Eye (tissue), 1 donor: ENCODE measurements at regions not wholly inside any gene's neighbourhood (a gene's known extent, or its start where the extent isn't known, plus 50 kb on each side); places are given as distances from the start of the nearest gene placed in this dataset.
"Not testable (repeated sequence)": the region's sequence is repeated elsewhere in the genome, so short reads cannot be mapped to it uniquely, and the experiment has no call there.

Experiments used
- DNase-seq: peaks from one replicate; pipeline ENCODE4 v3.0.0-alpha.2; 2015

DNA sequence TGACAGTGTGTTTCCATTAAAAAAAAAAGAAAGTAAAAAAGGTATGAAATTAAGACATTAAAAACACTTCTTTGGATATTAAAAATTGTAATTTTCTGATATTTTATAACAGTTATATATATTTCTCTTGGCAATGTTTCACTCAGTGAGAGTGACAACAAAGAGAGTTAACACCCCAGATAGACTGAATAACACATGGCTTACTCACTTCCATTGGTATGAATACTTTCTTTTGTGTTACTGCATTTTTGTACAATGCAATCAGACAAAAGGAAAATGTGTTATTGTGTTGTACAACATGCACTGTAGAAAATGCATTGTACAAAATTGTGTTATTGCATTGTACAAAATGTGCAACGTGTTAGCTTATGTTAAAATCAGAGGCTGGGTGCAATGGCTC, 676.6 kb upstream of the AMELY start:
- not testable (repeated sequence) for DNase-seq

DNA sequence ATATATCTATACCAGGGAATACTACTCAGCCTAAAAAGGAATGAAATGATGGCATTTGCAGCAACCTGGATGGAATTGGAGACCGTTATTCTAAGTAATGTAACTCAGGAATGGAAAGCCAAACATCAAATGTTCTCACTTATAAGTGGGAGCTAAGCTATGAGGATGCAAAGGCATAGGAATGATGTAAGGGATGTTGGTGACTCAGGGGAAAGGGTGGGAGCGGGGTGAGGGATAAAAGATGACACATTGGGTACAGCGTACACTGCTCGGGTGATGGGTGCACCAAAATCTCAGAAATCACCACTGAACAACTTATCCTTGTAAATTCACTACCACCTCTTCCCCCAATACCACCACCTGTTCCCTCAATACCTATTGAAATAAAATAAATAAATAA, 651.0 kb upstream of the AMELY start:
- no peak for DNase-seq

DNA sequence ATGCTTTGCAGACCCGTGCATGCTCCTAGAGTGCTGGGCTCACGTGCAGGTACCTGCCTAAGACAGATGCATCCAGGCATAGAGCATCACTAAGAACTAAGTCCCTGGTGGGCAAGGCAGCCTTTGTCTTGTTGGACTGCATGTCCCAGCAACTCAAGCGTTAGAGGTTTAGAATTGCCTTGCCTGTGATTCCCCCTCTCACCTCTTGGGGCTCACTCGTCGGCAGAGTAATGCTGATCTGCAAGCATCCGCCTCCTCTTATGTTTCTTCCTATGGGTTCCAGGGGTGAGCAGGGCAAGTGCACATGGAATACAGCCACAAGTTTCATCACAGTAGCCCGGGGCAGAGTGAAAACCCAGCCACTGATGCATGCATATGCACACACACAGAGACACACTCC, 646.1 kb upstream of the AMELY start:
- DNase-seq = peak; percentile 1

- peak; percentile 2 for DNase-seq
Observed at GRCh38 chrY:7555006-7555405, 643.5 kb upstream of the AMELY start.

DNA sequence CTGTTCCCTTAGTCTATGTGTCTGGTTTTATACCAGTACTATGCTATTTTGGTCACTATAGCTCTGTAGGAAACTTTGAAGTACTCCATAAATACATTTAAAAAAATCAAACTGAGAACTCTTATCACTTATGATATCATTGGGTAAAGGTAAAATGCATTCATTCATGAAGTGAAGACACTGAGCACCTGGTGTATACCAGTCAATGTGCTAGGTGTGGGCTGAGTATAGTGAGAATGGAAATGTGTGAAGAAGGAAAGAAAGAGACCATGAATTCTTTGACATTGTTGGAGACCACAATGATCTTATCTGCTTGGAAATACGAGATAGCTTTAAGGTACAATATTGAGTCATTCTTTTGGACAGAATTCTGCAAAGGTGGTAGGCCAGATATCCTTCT, 633.5 kb upstream of the AMELY start:
- no peak for DNase-seq

DNA sequence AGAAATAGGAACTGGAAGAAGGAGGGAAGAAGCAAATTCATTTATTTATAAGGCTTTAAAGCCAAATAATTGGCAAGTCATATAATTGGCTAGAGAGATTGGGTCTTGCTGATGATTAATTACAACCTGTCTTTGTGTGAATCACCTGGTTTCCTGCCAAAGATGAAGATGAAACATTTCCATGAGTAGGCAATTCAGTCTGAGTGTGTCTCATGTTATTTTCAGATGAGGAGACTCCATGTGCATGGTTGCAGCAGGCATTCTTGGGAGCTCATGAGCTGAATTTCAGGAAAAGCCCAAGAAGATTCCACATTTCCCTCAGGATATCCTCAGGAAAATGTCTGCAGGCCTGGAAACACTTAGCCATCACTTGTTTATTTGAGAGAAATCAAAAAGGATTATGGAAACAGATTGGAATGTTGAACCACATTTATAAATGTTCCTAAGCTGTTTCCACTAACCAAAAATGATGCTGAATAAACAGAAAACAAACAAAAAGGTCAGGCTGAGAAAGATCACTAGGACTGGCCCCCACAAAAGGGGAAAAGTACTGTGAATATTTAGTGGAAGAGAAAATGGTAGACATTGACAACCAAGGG, 632.7 kb upstream of the AMELY start:
- DNase-seq = no peak

DNA sequence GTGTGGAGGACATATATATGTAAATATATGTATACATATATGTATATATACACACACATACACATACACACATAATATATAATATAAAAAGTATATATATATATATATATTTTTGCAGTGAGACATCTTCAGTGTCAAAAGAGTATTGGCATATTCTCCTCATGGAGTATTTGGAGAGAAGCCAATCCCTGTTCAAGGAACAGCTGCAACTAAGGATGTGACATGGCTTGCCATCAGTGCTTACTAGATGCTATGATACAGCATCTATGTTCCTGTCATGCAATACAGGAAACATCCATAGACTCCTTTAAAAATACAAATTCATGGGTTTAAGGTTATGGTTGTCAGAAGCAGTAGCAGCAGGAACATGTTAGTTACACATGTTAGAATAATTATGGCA, 632.0 kb upstream of the AMELY start:
- DNase-seq = no peak

DNA sequence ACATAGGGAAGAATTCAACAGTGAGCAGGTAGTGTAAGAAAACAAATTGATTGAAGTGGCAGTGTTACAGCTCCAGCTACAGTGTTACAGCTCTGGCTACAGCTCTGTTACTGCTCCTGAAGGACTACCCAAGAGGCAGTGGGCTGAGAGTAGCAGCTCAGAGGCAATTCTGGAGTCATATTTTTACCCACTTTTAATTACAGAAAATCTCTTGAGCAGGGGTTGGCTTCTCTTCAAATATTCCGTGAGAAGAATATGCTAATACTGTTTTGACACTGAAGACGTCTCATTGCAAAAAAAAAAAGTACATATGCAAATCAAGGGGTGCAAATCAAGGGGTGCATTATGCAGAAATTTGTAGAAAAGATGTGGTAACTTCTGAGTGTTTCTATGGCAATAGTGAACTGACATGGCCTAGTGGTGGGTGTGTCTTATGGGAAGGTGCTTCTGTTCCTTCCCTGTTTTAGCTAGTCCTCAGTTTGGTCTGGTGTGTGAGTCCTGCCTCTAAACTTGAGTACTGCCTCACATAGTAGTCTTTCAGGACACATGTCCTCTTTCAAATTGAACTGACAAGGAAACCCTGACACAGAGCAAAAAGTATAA, 630.8 kb upstream of the AMELY start:
- no peak for DNase-seq

- DNase-seq = no peak
Observed at GRCh38 chrY:7529396-7529795, 617.8 kb upstream of the AMELY start.

- peak; percentile 18 for DNase-seq
Observed at GRCh38 chrY:7527568-7527967, 616.0 kb upstream of the AMELY start.

DNA sequence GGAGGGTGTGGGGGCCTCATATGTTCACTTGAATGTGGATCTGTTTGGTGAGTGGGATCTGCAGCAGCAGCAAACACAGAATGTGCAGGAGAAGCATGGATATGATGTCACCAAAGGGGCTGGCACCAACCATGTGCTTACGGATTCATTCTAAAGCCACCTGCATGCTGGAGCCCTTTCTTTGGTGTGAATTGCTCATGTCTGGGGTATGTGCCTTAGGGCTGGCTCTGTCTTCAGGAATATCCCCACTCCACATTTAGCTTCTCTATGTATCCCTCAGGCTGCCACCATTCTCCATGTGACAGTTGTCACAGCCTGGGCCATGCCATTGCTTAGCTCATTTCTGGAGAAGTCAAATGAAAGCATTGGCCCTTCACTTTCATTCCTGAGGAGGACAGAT, 606.8 kb upstream of the AMELY start:
- no peak for DNase-seq

GRCh38 chrY:7516268-7516667, 604.7 kb upstream of the AMELY start:
- DNase-seq = no peak

- DNase-seq = no peak
Observed at GRCh38 chrY:7515812-7516211, 604.3 kb upstream of the AMELY start.

GRCh38 chrY:7502896-7503295, 591.3 kb upstream of the AMELY start:
- DNase-seq = no peak

DNA sequence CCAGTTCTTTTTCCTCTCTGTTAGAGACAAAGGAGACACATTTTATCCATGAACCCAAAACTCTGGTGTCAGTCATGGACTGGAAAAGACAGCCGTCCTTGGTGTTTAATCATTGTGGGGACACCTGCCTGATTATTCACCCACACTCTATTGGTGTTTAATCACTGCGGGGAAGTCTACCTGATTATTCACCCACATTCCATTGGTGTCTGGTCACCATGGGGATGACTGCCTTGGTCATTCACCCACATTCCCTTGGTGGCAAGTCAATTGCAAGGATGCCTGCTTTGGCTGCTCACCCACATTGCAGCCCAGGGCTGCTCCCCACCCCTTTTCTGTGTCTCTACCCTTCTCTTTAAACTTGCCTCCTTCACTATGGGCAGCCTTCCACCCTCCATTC, 589.7 kb upstream of the AMELY start:
- DNase-seq = no peak

GRCh38 chrY:7496001-7496400, 584.4 kb upstream of the AMELY start:
- DNase-seq = no peak

GRCh38 chrY:7484455-7485285, 573.1 kb upstream of the AMELY start:
- DNase-seq = not testable (repeated sequence)

DNA sequence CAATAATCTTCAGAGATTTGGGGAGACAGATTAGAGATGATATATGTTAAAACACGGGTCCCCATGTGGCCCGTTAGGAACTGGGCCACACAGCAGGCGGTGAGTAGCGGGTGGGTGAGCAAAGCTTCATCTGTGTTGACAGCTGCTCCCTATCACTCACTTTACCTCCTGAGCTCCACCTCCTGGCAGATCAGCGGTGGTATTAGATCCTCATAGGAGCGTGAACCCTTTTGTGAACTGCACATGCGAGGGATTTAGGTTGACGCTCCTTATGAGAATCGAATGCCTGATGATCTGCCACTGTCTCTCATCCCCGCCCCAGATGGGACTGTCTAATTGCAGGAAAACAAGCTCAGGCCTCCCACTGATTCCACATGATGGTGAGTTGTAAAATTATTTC, 560.4 kb upstream of the AMELY start:
- no peak for DNase-seq

GRCh38 chrY:7470037-7470436, 558.5 kb upstream of the AMELY start:
- no peak for DNase-seq

DNA sequence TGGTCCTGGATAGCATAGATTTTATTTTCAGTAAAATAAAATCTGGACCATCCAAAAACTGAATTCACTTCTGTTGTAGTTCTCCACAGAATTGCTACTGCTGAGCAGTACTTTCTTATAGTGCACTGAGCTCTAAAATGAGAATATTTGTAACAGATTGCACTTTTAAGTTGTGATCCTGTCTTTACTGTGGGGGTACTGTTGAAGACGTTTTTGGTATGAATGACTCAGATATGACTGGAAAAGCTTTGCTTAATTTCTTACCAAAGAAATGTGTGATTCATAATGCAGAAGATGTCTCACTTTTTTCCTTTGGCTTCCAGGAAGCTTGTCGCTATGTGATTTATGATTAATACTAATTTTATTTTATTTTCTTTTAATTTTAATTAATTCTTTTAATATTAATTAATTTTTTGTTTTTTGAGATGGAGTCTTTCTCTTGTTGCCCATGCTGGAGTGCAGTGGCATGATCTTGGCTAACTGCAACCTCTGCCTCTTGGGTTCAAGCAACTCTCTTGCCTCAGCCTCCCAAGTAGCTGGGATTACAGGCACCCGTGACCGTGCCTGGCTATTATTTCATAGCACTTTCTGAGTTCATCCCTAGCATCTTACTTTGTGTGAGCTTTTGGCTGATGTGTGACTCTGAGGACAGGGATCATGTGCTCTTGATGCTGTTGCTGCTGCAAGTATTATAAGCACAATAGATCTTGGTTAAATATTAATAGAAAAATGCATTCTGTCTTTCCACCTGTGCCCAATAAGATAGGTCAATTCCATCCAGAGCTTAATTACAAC, 557.6 kb upstream of the AMELY start:
- DNase-seq = no peak

- DNase-seq = no peak
Observed at GRCh38 chrY:7467796-7468520, 556.4 kb upstream of the AMELY start.

DNA sequence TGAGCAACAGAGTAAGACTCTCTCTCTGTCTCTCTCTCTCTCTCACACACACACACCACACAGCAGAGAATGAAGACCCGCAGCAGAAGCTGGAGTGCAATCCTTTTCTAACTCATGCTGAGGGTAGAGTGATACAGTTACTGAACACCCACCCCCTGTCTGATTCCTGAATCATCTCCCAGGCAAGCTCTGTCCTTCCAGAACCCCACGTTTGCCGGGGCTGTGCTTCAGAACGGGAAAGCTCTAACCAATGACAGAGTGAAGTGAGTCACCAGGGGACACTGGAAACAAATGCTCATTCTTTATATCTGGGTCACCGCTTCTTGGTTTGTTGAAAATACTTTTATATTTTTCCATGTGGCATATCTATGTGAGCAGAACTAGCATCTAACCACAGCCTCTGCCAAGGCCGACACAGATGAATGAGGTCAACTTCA, 553.7 kb upstream of the AMELY start:
- peak; percentile 34 for DNase-seq

DNA sequence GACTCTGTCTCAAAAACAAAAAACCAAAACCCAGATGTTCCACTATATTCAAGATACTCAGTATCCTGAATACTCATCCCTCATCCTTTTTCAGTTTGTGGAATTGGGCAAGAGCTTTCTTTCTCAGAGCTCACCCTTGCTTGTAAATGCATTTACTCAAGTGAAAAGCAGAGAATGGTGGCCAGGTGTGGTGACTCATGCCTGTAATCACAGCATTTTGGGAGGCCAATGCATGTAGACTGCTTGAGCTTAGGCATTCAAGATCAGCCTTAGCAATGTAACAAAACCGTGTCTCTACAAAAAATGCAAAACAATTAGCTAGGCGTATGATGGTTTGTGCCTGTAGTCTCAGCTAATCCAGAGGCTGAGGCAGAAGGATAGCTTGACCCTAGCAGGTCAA, 553.2 kb upstream of the AMELY start:
- no peak for DNase-seq
